Stromal cell of bone marrow (primary cell): ENCODE measurements at regions not wholly inside any gene's neighbourhood (a gene's known extent, or its start where the extent isn't known, plus 50 kb on each side); places are given as distances from the start of the nearest gene placed in this dataset.

Experiments
- DNase-seq: peaks from one replicate; pipeline ENCODE4 v3.0.0-alpha.2; 2012; ENCODE audit warnings: low read depth

GRCh38 chr5:2184563-2185540 lies 302.1 kb upstream of the IRX4 start:
- DNase-seq, result no peak

- DNase-seq, result no peak
Observed at GRCh38 chr5:2184026-2184366, 301.3 kb upstream of the IRX4 start.

GRCh38 chr5:2183154-2184025 lies 300.7 kb upstream of the IRX4 start:
- no peak for DNase-seq

- no peak for DNase-seq
Observed at GRCh38 chr5:2182020-2182419, 299.3 kb upstream of the IRX4 start.

GRCh38 chr5:2181557-2181956 lies 298.8 kb upstream of the IRX4 start:
- DNase-seq, result no peak

GRCh38 chr5:2181149-2181548 lies 298.4 kb upstream of the IRX4 start:
- no peak for DNase-seq

- DNase-seq, result no peak
Observed at GRCh38 chr5:2180456-2180855, 297.7 kb upstream of the IRX4 start.

GRCh38 chr5:2179861-2180260 lies 297.1 kb upstream of the IRX4 start:
- DNase-seq, result no peak

GRCh38 chr5:2178528-2178927 lies 295.8 kb upstream of the IRX4 start:
- DNase-seq, result no peak

GRCh38 chr5:2178071-2178477 lies 295.3 kb upstream of the IRX4 start:
- no peak for DNase-seq

GRCh38 chr5:2177244-2177643 lies 294.5 kb upstream of the IRX4 start:
- no peak for DNase-seq

- no peak for DNase-seq
Observed at GRCh38 chr5:2176581-2176980, 293.9 kb upstream of the IRX4 start.

GRCh38 chr5:2175842-2176404 lies 293.2 kb upstream of the IRX4 start:
- DNase-seq, result no peak

GRCh38 chr5:2175041-2175440 lies 292.3 kb upstream of the IRX4 start:
- no peak for DNase-seq

GRCh38 chr5:2174538-2174937 lies 291.8 kb upstream of the IRX4 start:
- no peak for DNase-seq

- no peak for DNase-seq
Observed at GRCh38 chr5:2173151-2173834, 290.6 kb upstream of the IRX4 start.

- DNase-seq, result no peak
Observed at GRCh38 chr5:2172471-2172870, 289.7 kb upstream of the IRX4 start.

- DNase-seq, result no peak
Observed at GRCh38 chr5:2170761-2171160, 288.0 kb upstream of the IRX4 start.

- DNase-seq, result no peak
Observed at GRCh38 chr5:2169850-2170760, 287.4 kb upstream of the IRX4 start.

- no peak for DNase-seq
Observed at GRCh38 chr5:2169430-2169808, 286.7 kb upstream of the IRX4 start.
